SHP77 (cell line): ENCODE measurements at regions not wholly inside any gene's neighbourhood (a gene's known extent, or its start where the extent isn't known, plus 50 kb on each side); places are given as distances from the start of the nearest gene placed in this dataset.

Experiments used
- DNase-seq, 2 experiments: peaks; one replicate each; lab custom pipeline; 2025; lab: John Stamatoyannopoulos, UW

GRCh38 chr3:76346690-76347089 lies 561.3 kb upstream of the ZNF717 start:
- no peak for DNase-seq

DNA sequence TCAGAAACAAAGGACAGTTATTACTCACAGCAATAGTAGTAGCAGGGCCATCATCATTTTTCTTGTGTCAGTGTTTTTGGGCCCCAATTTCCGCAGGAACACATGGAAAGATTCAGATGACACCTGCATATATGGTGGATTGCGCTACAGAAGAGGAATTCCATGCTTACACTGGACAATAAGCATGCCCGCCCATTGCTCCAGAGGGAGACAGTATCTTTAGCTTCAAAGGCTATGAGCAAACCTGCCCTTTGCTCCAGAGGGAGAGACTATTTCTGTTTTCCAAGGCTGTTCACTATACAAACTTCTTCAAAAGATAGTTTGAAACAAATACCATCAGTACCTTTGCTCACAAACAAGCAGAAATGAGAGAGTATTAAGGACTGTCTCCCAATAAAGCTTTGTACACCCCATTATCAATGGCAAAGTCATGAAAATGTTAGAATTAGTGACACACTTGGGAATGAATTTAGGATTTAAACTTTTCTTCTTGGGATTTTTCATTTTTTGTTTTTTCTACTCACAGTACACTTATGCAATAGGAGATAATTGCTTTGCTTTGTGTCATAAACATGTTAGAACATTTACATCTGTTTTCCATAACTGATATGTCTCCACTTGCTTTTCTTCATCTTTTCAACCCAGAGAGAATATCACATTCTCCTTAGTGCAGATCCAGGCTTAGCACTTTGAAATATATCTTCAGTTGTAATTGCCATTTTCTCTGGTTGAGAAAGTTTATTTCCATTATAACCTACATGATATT lies 564.5 kb upstream of the ZNF717 start:
- DNase-seq = no peak

- no peak for DNase-seq
These were observed 566.7 kb upstream of the ZNF717 start for GRCh38 chr3:76352051-76352450.

GRCh38 chr3:76352511-76353284 lies 567.3 kb upstream of the ZNF717 start:
- DNase-seq = no peak

- DNase-seq = no peak
These were observed 568.3 kb upstream of the ZNF717 start for GRCh38 chr3:76353683-76354082.

GRCh38 chr3:76361010-76361409 lies 575.7 kb upstream of the ZNF717 start:
- no peak for DNase-seq

DNA sequence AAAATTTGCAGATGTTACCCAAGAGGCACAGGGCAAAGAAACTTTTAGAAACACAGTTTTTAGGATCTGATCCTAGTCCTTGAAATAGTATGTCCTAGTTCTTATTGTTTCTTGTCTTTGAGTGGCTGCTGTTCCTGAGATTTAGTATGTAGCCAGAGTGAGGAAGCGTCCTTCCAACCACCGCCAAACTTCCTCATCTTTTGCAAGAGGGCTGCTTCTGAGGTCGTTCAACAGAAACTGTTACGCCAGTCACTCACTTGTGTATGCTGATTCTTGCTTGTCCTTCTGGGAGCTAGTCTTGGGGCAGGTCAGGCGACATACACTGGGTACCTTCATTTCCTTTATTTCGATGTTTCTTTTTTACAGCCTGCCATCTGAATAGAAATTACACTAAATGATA lies 577.3 kb upstream of the ZNF717 start:
- no peak for DNase-seq

GRCh38 chr3:76365275-76365674 lies 579.9 kb upstream of the ZNF717 start:
- no peak for DNase-seq

- no peak for DNase-seq
These were observed 581.9 kb upstream of the ZNF717 start for GRCh38 chr3:76367281-76367680.

DNA sequence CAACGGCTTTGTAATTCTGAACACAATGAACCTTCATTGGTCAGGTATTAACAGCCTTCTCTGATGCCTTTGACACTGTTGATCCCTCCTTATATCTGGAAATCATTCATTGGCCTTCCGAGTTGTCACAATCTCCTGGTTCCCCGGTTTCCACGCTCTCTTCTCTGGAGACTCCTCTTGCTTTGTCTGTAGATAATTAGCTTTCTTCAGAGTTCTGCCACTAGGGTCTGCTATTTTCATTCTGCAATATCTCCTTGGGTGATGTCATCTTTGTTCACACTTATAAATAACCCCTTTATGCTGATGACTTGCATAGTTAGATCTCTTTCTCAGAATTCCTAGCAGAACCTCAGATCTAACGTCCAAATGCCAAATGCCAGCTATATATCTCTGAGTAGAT lies 583.8 kb upstream of the ZNF717 start:
- DNase-seq = no peak

- peak in 1 of 2 experiments; percentile 6 for DNase-seq
These were observed 585.6 kb upstream of the ZNF717 start for GRCh38 chr3:76370749-76371520.

DNA sequence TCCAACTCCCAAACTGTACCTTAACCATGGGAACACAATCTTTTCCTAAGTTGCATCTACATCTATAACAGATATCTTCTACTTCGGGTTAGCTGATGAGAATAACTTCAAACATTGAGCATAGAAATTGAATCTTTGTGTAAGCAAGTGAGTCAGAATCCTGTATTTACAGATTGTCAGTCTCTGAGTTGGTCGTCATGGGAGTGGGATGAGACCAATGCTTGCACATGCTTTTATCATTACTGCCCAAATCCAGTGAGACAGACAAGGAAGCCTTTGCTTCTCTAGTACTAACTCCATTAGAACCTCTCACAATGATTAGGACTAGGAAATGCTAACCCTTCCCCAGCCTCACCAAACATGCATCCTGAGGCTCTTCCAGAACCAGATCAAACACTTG lies 587.1 kb upstream of the ZNF717 start:
- no peak for DNase-seq

DNA sequence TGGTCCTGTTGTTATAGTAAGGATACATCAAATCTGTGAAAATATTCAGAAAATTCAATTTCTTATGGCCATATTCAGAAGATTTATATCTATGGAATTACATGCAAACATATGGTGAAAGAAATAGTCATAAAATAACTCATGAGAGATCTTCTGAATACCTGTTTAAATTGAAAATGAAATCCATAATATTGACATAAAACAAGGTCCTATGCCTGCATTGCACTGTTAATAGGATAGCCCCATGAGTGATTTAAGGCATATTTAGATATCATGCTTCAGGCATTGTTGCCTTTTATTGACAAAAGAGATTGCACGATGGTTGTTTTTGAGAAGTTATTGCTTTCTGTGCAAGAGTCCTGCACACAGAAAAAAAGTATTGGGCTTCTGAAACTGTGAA lies 591.7 kb upstream of the ZNF717 start:
- no peak for DNase-seq

DNA sequence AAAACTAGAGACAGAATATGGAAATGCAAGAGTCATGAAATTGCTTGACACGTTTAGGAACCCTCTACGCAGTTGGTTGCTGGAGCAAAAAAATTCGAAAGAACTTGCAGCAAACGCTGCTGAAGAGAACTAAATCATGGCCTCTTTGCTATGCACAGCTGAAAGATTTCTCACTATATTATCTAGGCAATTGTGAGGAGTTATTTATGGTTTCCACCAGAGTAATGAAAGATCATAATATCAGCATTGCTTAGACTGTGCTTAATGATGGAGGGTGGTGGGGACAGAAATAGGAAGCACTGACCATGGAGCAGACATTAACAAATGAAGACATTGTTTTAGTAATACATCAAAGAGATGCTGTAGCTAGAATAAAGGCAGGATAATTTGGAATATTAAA lies 593.4 kb upstream of the ZNF717 start:
- no peak for DNase-seq

DNA sequence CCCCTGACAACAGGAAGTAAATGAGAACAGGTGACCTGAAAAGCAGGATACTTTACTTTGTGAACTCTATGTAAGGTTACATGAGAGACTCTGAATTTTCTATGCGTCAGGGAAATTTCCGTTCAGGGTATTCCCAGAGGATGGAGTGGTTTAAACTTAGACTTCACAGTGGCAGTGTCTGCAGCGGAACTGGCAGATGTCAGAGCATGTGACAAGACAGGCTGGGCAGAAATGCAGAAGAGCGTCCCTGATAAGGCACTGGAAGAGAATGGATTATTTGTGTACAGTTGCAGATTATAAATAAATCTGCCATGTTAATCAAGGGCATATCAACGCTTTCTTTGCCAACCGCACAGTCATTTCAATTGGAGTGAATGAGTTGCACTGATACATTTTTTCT lies 598.4 kb upstream of the ZNF717 start:
- DNase-seq = peak in 1 of 2 experiments; percentile 1

- DNase-seq = no peak
These were observed 601.7 kb upstream of the ZNF717 start for GRCh38 chr3:76387000-76387399.

GRCh38 chr3:76400141-76400540 lies 614.8 kb upstream of the ZNF717 start:
- DNase-seq = no peak

DNA sequence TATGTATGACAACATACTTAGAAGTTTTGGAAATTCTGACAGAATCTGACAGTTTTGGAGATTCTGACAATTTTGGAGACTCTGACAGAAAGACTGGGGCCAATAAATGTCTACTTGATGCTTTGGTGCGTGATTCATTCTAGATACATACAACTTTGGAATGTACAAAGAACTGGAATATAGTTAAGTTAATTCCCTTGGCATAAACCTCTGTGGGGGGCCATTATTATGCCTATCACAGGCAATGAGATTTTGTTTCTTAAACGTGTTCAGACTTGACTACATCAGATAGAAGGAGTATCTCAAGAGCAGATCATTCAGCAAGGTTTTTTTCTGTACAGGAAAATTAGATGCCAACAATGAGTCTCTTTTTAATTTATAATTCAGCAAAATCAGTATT lies 617.6 kb upstream of the ZNF717 start:
- no peak for DNase-seq

DNA sequence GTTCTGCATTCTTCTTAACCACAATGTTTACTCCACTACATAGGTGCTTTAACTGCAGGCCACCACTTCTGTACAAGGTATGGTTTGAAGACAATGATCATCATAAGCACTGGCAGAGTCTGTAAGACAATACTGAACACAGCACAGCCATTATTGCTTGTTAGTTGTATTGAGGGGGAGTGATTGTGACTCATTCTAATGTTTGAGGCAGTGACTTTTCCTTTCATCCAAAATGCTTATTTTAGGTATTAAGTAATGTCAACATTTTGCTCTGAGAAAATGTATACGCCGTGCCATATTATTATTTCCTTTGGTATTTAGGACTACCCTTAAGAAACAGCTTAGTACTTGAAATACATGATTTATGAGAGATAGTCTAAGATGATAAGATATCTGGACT lies 618.2 kb upstream of the ZNF717 start:
- no peak for DNase-seq

DNA sequence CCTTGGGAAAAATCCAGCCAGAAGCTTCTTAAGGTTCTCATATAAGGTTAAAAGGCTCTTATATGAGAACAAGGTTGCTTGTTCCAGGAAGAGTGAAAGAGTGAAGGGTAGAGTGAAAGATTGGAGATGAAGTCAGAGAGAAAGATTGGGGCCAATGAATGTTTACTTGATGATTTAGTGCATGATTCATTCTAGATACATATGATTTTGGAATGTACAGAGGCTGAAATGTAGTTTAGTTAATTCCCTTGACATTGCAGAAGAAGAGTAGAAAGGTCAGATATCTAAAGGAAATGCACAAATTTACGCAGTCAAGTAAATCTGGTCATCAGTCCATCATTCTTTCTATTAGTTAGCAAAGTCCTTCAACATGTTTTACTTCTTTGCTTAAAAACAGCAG lies 619.8 kb upstream of the ZNF717 start:
- DNase-seq = no peak

- no peak for DNase-seq
These were observed 625.5 kb upstream of the ZNF717 start for GRCh38 chr3:76410762-76411281.

DNA sequence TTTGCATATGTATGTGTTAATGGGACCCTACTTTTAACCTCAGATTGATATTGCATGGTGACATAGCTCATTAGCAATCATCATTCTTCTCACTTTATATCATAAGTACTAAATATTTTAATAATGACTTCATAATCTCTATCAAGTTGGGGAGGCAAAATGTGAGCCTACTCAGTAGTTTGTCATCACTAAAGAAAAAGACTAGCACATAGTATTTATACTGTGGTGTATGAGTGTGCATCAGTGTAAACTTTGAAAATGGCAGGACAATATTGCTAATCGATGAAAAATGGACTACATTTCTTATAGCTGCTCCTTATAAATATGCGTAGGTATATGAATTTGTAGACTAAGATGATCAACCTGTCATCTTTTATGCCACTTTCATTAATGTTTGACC lies 624.5 kb upstream of the ROBO2 start:
- no peak for DNase-seq
